ENCODE measurements at regions not wholly inside any gene's neighbourhood (a gene's known extent, or its start where the extent isn't known, plus 50 kb on each side); places are given as distances from the start of the nearest gene placed in this dataset.

GRCh38 chr13:22161871-22162270, 491.0 kb downstream of the FGF9 start:
- no peak overlapping the region for H3K4me3 ChIP-seq (replicated peaks; ENCODE audit: low read depth, low read length)
- DNase-seq (ENCODE audit: low read depth) = no peak

GRCh38 chr13:22162889-22163288, 492.0 kb downstream of the FGF9 start:
- no peak for TF ChIP-seq CTCF (IDR thresholded peaks at IDR 0.05; ENCODE audit: low read length, missing control alignments)
- H3K4me3 ChIP-seq (replicated peaks; ENCODE audit: low read depth, low read length) = no peak overlapping the region
- no peak for DNase-seq (ENCODE audit: low read depth)

More at GRCh38 chr13:22161871-22162270, 491.0 kb downstream of the FGF9 start:
- no peak for TF ChIP-seq CTCF (IDR thresholded peaks at IDR 0.05; ENCODE audit: low read length, missing control alignments)

GRCh38 chr13:22168437-22169190, 497.7 kb downstream of the FGF9 start:
- no peak for TF ChIP-seq CTCF (IDR thresholded peaks at IDR 0.05; ENCODE audit: low read length, missing control alignments)
- H3K4me3 ChIP-seq (replicated peaks; ENCODE audit: low read depth, low read length) = no peak overlapping the region
- no peak for DNase-seq (ENCODE audit: low read depth)

GRCh38 chr13:22169473-22169872, 498.6 kb downstream of the FGF9 start:
- DNase-seq (ENCODE audit: low read depth) = no peak
- H3K4me3 ChIP-seq (replicated peaks; ENCODE audit: low read depth, low read length) = no peak overlapping the region
- TF ChIP-seq CTCF (IDR thresholded peaks at IDR 0.05; ENCODE audit: low read length, missing control alignments) = no peak

GRCh38 chr13:22173610-22174009, 502.7 kb downstream of the FGF9 start:
- no peak overlapping the region for H3K4me3 ChIP-seq (replicated peaks; ENCODE audit: low read depth, low read length)
- TF ChIP-seq CTCF (IDR thresholded peaks at IDR 0.05; ENCODE audit: low read length, missing control alignments) = no peak
- DNase-seq (ENCODE audit: low read depth) = no peak

- no peak for DNase-seq (ENCODE audit: low read depth)
- H3K4me3 ChIP-seq (replicated peaks; ENCODE audit: low read depth, low read length) = no peak overlapping the region
- TF ChIP-seq CTCF (IDR thresholded peaks at IDR 0.05; ENCODE audit: low read length, missing control alignments) = no peak
Observed at GRCh38 chr13:22175241-22175640, 504.4 kb downstream of the FGF9 start.

GRCh38 chr13:22175815-22176214, 504.9 kb downstream of the FGF9 start:
- TF ChIP-seq CTCF (IDR thresholded peaks at IDR 0.05; ENCODE audit: low read length, missing control alignments) = no peak
- no peak for DNase-seq (ENCODE audit: low read depth)
- no peak overlapping the region for H3K4me3 ChIP-seq (replicated peaks; ENCODE audit: low read depth, low read length)
